ENCODE measurements at regions not wholly inside any gene's neighbourhood (a gene's known extent, or its start where the extent isn't known, plus 50 kb on each side); places are given as distances from the start of the nearest gene placed in this dataset.
"Not testable (repeated sequence)": the region's sequence is repeated elsewhere in the genome, so short reads cannot be mapped to it uniquely, and the experiment has no call there.

DNA sequence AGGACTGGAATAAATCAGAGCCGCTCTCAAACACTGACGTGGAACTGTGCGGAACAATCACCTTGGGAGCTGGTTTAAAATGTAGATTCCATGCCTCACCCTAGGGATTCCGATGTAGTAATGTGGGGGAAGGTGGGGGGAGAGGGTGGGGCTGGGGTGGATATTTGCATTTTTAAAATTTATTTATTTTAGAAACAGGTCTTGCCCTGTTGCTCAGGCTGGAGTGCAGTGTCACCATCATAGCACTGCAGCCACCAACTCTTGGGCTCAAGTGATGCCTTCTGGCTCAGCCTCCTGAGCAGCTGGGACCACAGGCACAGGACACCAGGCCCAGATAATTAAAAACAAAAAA lies 101.9 kb upstream of the SEC22B start:
- not testable (repeated sequence) for DNase-seq (ENCODE audit: low read depth)

DNA sequence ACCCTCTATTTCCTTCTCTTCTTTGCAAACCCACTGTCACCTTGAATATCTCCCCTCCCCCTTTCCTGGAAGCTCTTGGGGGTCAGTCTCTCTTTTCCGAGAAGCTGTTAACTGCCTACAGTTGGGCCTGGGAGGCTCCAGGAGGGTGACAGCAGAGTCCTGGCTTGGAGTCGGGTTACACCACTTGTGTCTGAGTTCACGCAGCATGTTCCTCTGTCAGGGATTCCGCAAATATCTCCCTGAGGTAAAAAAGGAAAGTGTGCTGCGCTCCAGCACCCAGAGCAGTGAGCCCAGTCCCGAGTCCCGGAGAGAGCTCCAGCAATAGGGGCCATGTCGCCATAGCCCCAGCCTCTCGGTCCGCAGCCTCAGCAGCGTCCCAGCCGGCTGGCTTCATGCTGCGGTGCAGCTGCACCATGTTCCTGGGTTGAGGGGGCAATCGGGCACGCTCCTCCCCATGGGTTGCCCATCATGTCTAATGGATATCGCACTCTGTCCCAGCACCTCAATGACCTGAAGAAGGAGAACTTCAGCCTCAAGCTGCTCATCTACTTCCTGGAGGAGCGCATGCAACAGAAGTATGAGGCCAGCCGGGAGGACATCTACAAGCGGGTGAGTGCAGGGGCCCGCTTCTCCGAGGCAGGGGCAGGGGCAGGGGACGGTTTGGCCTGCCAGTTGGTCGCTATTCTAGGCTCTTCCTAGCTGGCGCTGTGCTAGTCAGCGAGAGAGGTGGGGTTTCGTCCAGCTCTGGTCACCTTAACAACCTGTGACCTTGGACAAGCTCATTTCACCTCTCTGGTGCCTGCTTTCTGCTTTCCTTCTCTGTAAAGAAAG lies 101.3 kb upstream of the SEC22B start:
- not testable (repeated sequence) for DNase-seq (ENCODE audit: low read depth)

DNA sequence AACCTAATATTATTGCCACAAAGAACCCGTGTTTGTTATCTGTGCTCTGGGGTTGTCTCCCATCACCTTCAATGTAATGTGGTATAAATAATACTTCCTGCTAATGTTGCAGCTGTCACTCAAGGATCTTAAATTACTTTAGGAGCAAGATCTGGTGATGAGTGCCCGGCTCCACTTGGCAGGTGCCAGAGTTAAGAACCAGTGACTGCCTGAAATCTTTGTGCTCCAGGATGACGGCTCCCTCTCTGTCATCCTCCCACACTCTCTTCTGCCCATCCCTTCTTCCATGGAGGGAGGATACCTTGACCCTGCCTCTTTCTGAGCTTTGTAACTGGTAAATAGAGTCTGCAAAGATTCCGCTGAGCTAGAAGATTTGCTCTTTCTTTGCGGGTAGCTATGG lies 100.4 kb upstream of the SEC22B start:
- DNase-seq (ENCODE audit: low read depth) = not testable (repeated sequence)

DNA sequence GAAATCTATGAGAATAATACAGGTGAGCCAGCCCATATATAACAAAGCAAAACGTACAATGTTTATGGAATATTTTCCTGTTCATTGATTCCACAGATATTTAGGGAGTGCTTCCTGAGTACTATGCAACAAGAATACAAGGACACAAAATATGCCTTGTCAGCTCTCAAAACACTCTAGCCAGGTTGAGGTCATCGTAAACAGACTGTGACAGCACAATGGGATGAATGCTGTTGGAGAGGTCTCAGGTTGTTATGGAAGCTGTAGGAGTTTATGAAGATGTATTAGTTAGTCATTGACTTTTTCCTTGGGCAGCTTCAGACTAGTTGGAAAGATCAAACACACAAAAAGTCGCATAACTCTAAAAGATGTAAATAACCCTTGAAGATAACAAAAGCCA lies 98.1 kb upstream of the SEC22B start:
- not testable (repeated sequence) for DNase-seq (ENCODE audit: low read depth)

DNA sequence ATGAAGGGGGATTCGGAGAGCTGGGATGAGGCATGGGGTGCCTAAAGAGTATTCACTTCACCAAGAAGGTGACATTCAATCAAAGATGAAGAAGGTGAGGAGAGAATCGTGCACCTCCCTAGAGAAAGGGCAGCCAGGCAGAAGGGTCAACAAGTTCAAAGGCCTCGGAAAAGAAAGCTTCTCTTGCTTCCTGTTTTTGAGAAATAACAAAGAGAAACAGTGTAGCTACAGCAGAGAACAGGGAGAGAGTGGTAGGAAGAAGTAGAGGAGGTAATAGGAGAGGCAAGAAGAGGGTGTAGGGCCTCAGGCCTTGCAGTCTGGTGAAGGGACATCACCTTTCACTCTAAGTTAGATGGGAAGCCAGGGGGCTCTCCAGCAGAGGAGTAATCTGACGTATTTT lies 97.0 kb upstream of the SEC22B start:
- not testable (repeated sequence) for DNase-seq (ENCODE audit: low read depth)

DNA sequence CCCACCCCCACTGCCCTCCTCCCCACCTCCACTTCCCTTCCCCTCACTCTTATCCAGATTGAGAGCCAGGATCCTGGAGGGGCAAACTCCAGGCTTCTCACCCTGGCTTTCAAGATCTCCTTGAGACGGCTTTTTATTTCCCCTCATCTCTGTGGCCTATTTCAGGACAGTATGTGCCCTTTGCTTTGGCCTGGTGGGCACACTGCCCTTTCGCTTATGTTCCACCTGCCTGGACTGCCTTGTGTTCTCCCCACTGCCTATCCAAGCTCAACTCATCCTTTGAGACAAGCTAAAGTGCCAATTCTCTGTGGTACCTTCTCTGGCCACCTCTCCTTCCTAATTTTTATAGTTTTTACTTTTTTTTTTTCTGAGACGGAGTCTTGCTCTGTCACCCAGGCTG lies 95.9 kb upstream of the SEC22B start:
- DNase-seq (ENCODE audit: low read depth) = not testable (repeated sequence)

DNA sequence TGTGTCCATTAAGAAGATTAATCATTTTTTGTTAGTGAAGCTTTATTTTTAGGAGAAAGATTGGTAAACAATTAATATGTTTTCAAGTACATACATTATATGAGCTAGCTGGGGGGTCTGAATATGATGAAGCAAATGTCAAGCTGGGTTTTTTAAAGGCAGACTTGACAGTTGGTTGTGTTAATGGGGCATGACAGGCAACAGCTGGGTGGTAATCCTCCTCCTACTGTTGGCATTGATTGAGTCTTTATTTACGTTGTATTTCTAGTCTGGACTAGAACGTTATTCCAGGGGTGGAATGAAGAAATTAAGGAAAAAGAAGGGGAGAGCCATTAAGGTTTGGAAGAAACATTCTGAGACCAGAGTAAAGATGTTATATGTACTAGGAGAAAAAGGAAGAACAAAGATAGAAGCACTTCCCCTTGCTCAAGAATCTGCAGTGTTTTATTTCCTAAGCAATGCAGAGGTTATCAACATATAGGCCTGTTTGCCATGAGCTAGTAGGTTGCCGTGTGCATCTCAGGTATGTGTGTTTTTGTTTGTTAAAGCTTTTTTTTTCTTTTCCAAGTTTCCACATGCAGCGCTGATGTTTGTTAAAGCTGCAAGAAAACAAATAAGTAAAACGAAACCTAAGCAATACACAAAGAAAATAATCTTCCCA lies 95.4 kb upstream of the SEC22B start:
- not testable (repeated sequence) for DNase-seq (ENCODE audit: low read depth)

DNA sequence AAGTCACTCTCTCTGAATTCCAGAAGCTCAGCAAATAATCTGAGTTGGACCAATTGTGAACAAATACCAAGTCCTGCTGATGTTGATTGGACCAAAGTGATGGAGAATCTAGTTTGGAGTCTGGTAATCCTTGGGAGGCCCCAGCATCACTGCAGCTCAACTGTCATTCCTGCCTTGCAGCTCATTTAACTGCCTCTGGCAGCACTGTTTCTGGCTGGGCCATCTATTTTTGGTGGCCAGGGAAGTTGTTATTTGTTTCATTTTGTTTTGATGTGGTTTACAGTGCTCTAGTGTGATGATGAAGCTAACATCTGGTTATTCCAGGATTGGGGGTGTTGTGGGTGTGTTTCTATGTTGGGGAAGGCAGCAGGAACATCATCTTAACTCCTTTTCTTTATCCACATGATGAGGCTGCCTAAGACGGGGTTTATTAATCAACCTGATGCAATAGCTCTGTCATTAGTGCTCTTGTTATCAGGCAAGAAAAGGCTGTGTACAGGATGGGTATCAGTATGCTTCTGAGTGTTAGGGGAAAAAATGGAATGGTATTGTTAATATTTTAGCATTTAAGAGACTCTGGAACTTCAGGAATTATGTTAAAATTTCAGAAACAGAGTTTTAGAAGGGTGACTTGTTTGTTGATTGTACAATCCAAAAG lies 91.7 kb upstream of the SEC22B start:
- DNase-seq (ENCODE audit: low read depth) = not testable (repeated sequence)

DNA sequence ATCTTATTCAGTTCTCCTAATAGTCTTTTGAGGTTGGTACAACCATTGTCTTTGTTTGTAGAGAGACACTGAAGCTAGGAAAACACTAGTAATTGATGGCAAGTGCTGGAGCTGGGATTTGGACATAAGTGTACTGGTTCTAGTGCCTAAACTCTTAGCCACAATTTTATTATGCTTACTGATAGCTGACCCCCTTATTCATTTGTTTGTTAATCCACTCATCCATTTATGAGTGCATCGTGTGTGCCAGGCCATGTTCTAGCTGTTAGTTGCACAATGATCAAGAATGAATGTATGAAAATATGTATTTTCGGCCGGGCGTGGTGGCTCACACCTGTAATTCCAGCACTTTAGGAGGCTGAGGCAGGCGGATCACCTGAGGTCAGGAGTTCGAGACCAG lies 88.2 kb upstream of the SEC22B start:
- not testable (repeated sequence) for DNase-seq (ENCODE audit: low read depth)

DNA sequence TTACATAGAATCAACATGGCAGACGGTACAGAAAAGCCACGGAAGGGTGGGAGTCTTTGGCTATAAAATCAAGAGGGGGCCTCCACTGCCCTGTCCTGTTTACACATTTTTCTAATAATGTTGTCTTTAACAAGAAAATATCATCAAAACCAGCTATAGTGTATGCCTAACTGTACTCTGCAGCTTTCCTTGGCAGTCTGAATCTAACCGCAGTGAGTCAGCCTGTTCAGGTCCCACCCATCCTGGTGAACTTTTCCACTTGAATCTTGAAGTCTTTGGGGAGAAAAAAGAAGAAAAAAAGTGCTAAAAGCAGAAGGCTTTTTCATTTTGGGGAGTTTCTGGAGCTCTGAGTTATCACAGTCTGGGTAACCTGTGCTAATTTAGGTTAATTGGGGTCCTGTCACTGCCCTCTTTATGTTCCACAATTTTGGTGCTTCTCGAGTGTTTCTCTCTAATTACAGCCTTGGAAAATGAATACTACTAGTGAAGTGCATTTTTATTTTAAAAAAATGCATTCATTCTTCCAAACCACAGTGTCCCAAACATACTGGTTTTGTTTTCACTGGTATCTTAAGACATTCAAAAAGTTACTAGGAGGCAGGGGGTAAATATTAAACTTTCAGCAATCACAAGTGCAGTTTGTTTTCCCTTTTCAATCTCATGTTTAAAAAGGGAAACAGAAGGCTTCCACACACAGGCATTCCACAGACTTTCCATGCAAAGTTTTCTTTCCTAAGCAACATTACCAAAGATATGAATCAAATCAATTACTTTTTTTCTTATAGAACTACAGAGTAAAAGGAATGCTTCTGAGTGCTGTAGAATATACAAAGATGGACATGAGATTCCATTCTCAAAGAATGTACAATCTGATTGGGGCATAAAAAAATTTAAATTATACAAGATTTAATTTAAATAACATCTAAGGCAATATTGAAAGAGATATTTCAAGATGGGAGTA lies 86.8 kb upstream of the SEC22B start:
- DNase-seq (ENCODE audit: low read depth) = not testable (repeated sequence)

DNA sequence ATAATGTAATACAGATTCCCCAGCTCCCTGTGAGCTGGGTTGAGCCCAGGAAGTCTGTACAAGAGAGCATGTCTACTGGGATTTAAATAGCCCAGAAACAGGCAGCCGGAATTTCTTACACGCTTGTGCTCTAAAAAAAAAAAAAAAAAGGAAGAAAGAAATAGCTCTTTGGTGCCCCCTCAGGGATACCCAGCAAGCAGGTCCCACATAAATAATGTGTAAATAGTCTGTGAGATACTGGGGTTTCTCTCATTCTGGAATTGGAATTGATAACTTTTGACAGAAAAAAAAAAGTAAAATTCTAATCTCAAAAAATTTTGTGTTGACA lies 81.4 kb upstream of the SEC22B start:
- not testable (repeated sequence) for DNase-seq (ENCODE audit: low read depth)

DNA sequence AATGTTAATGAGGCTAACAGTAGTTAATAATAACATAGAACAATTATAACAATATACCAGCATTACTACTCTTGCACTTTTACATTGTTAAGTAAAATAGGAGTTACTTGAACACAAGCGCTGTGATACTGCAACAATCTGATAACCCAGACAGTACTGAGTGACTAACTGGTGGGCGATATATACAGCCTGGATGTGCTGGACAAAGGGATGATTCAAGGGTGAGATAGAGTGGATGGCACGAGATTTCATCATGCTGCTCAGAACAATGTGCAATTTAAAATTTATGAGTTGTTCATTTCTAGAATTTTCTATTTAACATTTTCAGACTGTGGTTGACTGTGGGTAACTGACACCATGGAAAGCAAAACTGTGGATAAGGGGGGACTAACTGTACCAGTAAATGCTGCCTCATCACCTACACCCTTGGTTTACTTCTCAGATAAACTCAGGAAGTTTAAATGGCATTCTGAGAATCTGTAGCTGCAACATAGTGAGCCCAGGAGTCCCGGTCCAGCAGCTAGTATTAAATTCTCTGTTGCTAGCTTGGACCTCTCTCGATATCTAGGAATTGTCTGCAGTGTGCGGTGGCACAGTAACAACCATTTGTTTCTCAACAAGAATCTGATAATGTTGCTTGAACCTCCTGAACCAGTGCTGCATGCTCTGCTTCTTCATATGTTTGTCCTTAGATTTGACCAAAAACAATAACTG lies 80.9 kb upstream of the SEC22B start:
- not testable (repeated sequence) for DNase-seq (ENCODE audit: low read depth)

DNA sequence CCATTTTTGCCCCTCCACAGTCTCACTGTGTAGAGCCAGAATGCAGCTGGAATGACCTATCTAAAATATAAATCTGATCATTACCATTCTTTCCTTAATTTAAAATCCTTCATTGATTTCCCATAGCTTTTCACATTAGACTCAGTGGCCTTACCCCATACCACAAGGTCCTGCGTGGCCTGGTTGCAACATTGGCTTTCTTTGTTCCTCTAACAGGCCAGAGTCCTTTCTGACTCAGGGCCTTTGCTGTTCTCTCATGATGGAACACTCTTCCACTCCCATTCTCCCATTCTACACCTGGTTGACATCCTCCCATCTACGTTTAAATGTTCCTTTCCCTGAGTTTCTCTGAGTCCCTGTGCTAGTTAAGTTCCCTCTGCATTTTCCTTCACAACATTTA lies 74.4 kb upstream of the SEC22B start:
- not testable (repeated sequence) for DNase-seq (ENCODE audit: low read depth)

DNA sequence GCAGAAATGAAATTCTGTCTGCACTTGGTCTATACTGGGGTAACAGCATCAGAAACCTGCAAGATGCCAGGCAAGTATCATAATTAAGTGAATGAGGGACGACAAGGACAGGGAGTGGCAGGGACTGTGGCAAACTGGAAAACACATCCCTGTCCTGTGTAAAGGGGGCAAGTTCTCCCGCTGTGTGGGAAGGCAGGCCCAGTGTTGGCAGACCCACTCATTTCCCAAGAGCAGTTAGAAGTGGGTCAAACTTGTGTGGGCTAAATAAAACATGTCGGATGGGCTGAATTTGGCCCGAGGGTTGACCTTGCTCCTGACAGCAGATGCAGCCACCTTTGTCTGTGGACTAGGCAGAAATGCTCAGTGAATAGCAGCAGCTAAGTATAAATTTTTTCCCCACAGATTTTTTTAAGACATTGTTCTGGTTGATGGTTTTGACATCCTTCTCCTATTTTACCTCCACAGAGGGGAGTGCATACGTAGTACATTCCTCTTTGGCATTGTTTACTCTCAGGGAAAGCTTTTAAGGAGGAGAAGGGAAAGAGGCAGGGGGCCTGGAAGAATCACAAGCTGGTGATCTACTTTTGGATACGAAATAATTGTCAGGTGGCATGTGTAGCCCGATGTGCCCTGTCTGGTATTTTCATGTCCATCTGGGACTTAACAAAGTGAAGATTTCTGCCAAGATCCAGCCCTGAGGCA lies 72.6 kb upstream of the SEC22B start:
- not testable (repeated sequence) for DNase-seq (ENCODE audit: low read depth)

DNA sequence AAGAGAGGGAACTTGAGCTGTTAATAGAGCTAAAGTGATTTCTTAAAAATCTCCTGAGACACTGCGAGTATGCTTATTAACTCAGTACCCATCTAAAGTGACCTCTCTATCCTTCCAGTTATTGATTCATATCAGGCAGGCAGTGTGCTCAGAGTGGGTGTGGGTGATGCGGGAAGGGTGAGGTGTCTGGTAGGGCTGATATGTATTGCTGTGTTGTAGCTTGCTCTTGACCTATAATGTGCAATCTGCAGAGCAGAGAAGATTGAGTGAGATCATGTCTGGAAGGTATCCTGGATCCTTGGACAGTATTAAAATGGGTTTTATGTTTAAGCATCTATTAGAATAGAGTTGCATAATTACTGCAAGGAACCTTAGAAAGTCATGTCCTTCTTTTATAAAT lies 71.9 kb upstream of the SEC22B start:
- DNase-seq (ENCODE audit: low read depth) = not testable (repeated sequence)

DNA sequence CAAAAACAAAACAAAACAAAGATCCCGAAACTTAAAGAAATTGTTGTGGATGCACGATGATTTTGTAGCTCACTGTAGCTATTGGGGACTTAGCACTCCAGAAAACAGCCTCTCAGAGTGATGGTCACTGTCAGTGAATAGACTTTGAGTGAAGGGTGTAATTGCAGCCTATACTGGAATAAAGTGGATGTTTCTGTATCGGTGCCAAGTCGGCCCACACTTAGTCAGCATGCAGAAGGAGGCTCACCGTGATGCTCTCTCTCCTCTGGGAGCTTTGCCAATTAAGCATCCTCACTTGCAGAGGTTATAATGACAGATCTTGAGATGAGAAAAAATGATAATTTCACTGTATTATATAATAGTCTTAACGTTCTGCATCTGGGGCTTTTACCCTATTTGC lies 67.5 kb upstream of the SEC22B start:
- DNase-seq (ENCODE audit: low read depth) = not testable (repeated sequence)

DNA sequence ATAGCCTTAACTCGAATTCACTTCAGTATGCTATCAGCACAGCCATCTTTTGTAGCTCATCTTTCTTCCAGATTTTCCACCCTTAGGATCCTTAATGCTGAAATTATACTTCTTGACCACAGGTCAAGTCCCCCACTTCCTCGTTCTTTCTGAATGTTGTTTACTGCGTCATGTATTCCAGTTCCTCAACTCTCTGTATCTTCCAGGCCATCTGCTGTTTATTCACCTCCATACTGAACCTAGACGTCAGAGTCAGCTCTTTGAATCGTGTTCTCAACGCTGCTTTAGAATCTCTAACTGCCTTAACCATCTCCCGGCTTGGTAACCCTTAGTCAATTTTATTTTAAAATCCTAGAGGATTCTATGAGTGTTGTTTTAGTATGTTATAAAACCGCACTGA lies 66.3 kb upstream of the SEC22B start:
- DNase-seq (ENCODE audit: low read depth) = not testable (repeated sequence)

DNA sequence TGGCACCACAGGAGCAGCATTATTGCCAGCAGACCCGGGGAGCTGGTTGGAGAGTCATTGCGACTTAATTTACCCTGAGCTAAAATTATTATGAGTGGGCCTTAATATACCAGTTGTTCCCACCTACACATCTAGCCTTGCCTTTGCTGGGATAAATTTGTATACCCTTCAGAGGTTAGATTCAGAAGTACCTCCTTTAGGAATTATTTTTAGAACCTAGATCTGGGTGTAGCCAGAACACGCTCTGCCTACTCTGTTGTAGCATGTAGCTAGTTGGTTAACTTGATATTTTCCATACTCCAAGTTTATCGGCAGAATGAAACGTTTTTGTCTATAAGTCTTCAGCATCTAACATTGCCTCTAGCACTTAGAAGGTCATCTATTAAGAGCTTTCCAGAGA lies 65.5 kb upstream of the SEC22B start:
- not testable (repeated sequence) for DNase-seq (ENCODE audit: low read depth)

DNA sequence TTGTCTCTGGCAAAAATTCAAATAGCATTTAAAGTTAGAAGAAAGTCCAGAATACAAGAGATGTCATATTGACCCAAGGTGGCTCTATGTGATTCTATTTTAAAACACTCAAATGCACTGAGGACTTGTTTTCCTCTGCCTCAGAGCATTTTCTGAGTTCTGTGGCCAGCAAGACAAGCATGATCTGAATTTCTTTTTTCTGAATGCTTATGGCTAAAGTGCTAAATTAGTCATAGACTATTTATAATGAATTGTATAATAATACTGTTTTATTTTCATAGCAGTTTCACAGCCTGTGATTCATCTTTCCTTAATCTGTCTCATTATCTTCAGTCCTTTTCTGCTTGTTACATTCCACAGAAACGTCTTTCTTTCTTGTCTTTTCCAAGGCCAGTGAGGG lies 63.9 kb upstream of the SEC22B start:
- DNase-seq (ENCODE audit: low read depth) = not testable (repeated sequence)

DNA sequence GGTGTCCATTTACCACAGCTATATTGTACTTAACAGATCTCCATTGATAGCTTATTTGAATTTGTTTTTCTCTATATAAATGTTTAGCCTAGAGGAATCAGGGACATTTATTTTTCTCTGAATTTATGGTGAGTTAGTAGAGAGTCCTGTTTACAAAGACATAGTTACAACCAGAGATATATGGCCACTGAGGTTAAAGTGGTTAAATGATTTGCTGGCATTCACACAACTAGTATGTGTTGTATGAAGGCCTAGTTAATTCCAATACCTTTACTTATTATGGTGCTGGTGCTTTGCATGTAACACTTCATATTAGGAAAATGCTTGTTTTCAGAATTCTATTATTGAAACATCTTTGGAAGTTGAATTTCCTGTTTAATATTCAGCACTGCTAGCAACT lies 63.0 kb upstream of the SEC22B start:
- not testable (repeated sequence) for DNase-seq (ENCODE audit: low read depth)
